ENCODE measurements at regions not wholly inside any gene's neighbourhood (a gene's known extent, or its start where the extent isn't known, plus 50 kb on each side); places are given as distances from the start of the nearest gene placed in this dataset.

DNA sequence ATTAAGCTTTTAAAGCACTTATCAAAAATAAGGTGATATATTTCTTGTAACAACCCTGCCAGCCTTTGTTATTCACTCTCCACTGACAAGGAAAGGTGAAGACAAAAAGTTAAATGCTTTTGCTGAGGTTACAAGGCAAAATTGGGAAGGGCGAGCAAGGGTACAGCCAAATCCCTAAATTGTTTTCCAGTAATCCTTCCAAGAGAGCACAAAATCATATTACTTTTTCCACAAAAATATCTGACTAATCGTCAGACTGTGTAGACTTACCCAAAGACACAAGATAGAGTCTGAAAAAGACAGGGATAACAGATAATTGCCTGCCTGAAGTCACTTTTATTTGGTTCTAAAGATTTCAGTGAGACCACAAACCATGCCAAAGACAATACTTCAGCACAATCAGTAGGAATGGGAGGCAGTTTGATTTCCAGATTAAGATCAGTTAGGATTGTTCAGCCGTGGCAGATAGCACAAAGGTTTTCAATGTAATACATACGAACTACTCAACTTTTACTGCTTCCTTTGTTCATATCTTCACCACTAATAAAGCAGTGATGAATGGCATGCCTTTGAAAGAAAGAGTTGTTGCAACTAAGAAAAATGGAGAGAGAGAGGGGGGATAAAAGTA is 383.8 kb upstream of the TUSC1 start:
- Histone ChIP-seq H3K36me3 (ENCODE audit: control insufficient read depth in 3 of 3, insufficient read depth in 3 of 3, low read length in 3 of 3) (no peaks in the 10 kb centered on the region), H3K27ac (ENCODE audit: low read depth, low read length) (no peak overlapping the region), H3K27me3 (ENCODE audit: control insufficient read depth in 3 of 3, insufficient read depth in 3 of 3, low read length in 3 of 3) (no peaks in the 10 kb centered on the region), H3K4me3 (ENCODE audit: low read length in 3 of 3) (no peak overlapping the region), H3K9ac (ENCODE audit: low read depth in 1 of 3, low read length in 3 of 3) (no peak overlapping the region), H3K4me1 (ENCODE audit: control insufficient read depth in 3 of 3, insufficient read depth in 3 of 3, low read length in 3 of 3) (no peaks in the 10 kb centered on the region), H3K9me3 (ENCODE audit: control insufficient read depth in 3 of 3, low read length in 3 of 3) (no peaks in the 10 kb centered on the region)

DNA sequence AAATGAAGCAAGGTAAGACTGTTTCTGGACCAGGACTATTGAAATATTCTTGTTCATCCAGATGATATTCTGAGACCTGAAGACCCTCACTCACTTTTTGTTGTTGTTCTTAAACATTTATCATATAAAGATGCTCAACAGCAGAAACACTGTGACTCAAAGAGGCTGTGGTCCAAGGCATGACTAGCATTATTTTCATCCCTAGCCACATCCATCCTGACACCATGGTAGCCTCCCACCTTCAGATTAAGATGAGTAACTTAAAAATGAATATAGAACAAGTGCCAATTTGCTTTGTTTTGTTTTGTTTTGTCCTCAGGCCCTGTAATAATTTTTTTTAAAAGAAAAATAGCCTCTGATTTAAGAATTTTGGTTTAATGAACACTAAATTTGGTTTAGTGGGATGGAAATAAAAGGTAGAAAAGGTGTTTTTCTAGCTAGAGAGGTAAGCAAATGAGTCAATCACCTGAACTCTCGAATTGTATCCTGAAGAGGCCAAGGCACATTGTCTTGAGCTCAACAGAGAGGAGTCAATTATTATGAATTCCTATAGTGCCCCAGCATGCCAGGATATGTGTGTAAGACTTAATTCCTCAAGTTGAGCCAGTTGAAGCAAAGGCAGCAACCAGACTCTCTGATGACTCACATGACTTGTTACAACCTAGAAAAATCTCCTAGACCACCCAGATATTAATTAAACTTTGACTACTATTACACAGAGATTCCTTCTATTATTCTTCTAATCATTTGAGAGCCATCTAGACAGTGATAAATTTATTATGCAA is 380.1 kb upstream of the TUSC1 start:
- Histone ChIP-seq H3K9ac (ENCODE audit: low read depth in 1 of 3, low read length in 3 of 3) (no peak overlapping the region), H3K9me3 (ENCODE audit: control insufficient read depth in 3 of 3, low read length in 3 of 3) (no peaks in the 10 kb centered on the region), H3K27me3 (ENCODE audit: control insufficient read depth in 3 of 3, insufficient read depth in 3 of 3, low read length in 3 of 3) (no peaks in the 10 kb centered on the region), H3K4me1 (ENCODE audit: control insufficient read depth in 3 of 3, insufficient read depth in 3 of 3, low read length in 3 of 3) (no peaks in the 10 kb centered on the region), H3K36me3 (ENCODE audit: control insufficient read depth in 3 of 3, insufficient read depth in 3 of 3, low read length in 3 of 3) (no peaks in the 10 kb centered on the region), H3K27ac (ENCODE audit: low read depth, low read length) (no peak overlapping the region), H3K4me3 (ENCODE audit: low read length in 3 of 3) (no peak overlapping the region)

DNA sequence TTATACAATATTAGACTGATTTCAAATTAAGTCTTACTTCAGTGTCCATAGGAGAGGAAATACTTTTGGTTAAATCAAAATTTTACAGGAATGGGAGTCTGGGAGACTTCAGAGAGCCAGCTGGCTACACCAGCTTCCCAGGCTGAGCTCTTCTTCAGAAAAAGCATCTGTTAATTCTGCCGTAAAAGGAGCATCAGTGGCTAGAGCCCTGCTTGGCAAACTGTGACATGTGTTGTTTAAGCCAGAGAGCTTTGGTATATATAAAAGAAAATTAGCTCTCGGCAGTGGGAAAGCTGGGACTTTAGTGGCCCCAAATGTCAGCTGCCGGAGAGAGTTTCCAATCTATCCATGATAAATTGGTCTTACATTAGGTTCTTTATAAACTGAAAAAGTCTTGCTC is 378.8 kb upstream of the TUSC1 start:
- no peak overlapping the region for H3K9ac ChIP-seq (ENCODE audit: low read depth in 1 of 3, low read length in 3 of 3)
- H3K4me1 ChIP-seq (ENCODE audit: control insufficient read depth in 3 of 3, insufficient read depth in 3 of 3, low read length in 3 of 3) = no peaks in the 10 kb centered on the region
- H3K27me3 ChIP-seq (ENCODE audit: control insufficient read depth in 3 of 3, insufficient read depth in 3 of 3, low read length in 3 of 3) = no peaks in the 10 kb centered on the region
- no peak overlapping the region for H3K4me3 ChIP-seq (ENCODE audit: low read length in 3 of 3)
- H3K9me3 ChIP-seq (ENCODE audit: control insufficient read depth in 3 of 3, low read length in 3 of 3) = no peaks in the 10 kb centered on the region
- no peaks in the 10 kb centered on the region for H3K36me3 ChIP-seq (ENCODE audit: control insufficient read depth in 3 of 3, insufficient read depth in 3 of 3, low read length in 3 of 3)
- no peak overlapping the region for H3K27ac ChIP-seq (ENCODE audit: low read depth, low read length)

DNA sequence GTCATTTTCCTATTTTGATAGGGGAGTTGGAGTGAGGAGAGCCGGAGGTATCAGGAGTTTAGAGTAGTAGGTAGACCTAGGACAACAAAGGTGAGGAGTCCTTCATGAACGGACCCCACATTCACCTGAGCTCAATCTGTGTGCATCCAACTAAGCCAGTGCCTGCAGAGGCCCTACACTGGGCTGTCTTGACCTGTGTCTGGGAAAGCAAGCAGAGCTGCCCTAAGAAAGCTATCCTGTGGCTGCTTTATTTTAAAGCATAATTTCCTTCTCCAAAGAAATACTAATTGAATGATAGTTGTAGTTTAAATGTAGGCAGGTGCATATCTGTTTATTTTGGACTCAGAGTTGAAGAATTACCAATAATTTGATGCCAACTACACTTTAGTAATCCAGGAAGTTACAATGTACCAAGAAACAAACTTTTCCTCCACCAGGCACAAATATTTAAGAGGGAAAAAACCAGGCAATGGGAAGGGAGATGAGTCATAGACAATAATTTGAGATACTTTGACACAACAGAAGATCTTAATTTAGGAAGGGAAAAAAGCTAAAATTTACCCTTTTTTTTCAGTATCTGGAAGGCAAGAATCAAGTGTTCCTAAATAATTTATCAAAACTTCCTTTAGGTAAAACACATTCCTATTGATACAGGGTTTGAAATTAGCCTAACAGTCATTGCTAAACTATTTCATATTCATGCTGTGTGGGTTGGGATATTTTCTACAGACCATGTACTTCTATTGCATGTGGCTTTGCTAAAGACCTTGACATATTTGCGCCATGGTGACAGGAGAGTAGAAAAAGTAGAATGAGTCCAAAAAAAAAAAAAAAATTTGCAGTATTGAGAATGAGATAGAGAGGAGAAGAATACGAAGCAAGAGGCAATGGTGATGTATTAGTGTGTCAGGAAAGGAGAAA is 376.6 kb upstream of the TUSC1 start:
- Histone ChIP-seq H3K9ac (ENCODE audit: low read depth in 1 of 3, low read length in 3 of 3) (no peak overlapping the region), H3K4me1 (ENCODE audit: control insufficient read depth in 3 of 3, insufficient read depth in 3 of 3, low read length in 3 of 3) (no peaks in the 10 kb centered on the region), H3K36me3 (ENCODE audit: control insufficient read depth in 3 of 3, insufficient read depth in 3 of 3, low read length in 3 of 3) (no peaks in the 10 kb centered on the region), H3K27me3 (ENCODE audit: control insufficient read depth in 3 of 3, insufficient read depth in 3 of 3, low read length in 3 of 3) (no peaks in the 10 kb centered on the region), H3K27ac (ENCODE audit: low read depth, low read length) (no peak overlapping the region), H3K9me3 (ENCODE audit: control insufficient read depth in 3 of 3, low read length in 3 of 3) (no peaks in the 10 kb centered on the region), H3K4me3 (ENCODE audit: low read length in 3 of 3) (no peak overlapping the region)

DNA sequence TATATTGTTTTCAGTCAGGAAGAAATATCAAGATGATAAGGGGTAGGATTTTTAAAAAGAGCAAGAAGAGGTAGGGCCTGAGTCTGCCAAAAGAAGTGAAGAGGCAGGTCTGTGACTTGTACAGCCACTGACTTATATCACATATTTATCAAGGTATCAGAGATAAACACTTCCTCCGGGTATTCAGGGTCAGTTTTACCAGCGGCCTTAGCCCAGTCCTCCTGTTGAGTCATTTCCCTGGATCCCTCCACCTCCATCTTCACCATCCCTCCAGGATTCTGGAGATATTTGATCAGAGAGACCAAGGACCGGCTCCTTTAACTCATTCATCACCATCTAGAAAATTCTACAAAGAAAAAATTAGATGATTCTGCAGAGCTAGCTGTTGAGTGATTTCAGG is 375.7 kb upstream of the TUSC1 start:
- Histone ChIP-seq H3K4me1 (ENCODE audit: control insufficient read depth in 3 of 3, insufficient read depth in 3 of 3, low read length in 3 of 3) (no peaks in the 10 kb centered on the region), H3K9me3 (ENCODE audit: control insufficient read depth in 3 of 3, low read length in 3 of 3) (no peaks in the 10 kb centered on the region), H3K36me3 (ENCODE audit: control insufficient read depth in 3 of 3, insufficient read depth in 3 of 3, low read length in 3 of 3) (no peaks in the 10 kb centered on the region), H3K27ac (ENCODE audit: low read depth, low read length) (no peak overlapping the region), H3K27me3 (ENCODE audit: control insufficient read depth in 3 of 3, insufficient read depth in 3 of 3, low read length in 3 of 3) (no peaks in the 10 kb centered on the region), H3K4me3 (ENCODE audit: low read length in 3 of 3) (no peak overlapping the region), H3K9ac (ENCODE audit: low read depth in 1 of 3, low read length in 3 of 3) (no peak overlapping the region)

DNA sequence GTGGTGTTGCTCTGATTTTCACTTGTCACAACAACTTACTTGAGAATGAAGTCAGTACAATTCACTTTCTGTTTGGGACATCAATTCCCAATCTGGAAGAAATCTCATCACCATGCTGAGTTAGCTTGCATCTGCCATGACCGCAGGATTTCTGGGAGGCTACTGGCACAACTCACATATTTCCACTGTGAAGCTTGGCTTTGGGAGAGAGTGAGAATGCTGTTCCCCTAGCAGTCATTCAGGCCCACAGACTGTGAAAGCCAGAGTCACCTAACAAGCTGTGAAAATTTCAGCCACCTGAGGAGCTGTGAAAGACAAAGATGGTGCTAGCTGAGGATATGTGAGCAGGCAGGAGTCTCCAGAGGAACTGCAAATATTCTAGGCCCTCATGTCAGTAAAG is 365.2 kb upstream of the TUSC1 start:
- Histone ChIP-seq H3K4me3 (ENCODE audit: low read length in 3 of 3) (no peak overlapping the region), H3K9ac (ENCODE audit: low read depth in 1 of 3, low read length in 3 of 3) (no peak overlapping the region)

DNA sequence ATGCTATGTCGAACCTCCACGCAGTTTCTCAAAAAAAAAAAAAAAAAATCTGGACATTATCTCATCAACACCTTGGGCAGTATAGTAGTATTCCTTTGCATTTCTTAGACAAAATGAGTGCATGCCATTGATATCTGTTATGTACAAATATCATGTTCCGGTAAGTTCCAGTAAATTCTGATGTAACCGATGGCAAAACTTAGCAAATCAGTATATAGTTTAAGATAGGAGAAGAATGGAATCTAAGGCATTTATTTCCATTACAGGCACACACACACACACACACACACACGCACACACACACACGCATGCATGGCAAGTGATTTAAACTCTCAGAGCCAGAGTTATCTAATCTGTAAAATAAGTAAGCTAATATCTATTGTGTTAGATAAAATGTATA is 356.5 kb upstream of the TUSC1 start:
- H3K27ac ChIP-seq (ENCODE audit: low read depth, low read length) = no peak overlapping the region
- no peaks in the 10 kb centered on the region for H3K4me1 ChIP-seq (ENCODE audit: control insufficient read depth in 3 of 3, insufficient read depth in 3 of 3, low read length in 3 of 3)
- H3K9me3 ChIP-seq (ENCODE audit: control insufficient read depth in 3 of 3, low read length in 3 of 3) = no peaks in the 10 kb centered on the region
- H3K9ac ChIP-seq (ENCODE audit: low read depth in 1 of 3, low read length in 3 of 3) = no peak overlapping the region
- H3K4me3 ChIP-seq (ENCODE audit: low read length in 3 of 3) = no peak overlapping the region
- H3K27me3 ChIP-seq (ENCODE audit: control insufficient read depth in 3 of 3, insufficient read depth in 3 of 3, low read length in 3 of 3) = no peaks in the 10 kb centered on the region
- no peaks in the 10 kb centered on the region for H3K36me3 ChIP-seq (ENCODE audit: control insufficient read depth in 3 of 3, insufficient read depth in 3 of 3, low read length in 3 of 3)

More for the DNA sequence above, 365.2 kb upstream of the TUSC1 start:
- H3K9me3 ChIP-seq (ENCODE audit: control insufficient read depth in 3 of 3, low read length in 3 of 3) = no peaks in the 10 kb centered on the region
- no peaks in the 10 kb centered on the region for H3K36me3 ChIP-seq (ENCODE audit: control insufficient read depth in 3 of 3, insufficient read depth in 3 of 3, low read length in 3 of 3)
- H3K27me3 ChIP-seq (ENCODE audit: control insufficient read depth in 3 of 3, insufficient read depth in 3 of 3, low read length in 3 of 3) = no peaks in the 10 kb centered on the region
- no peak overlapping the region for H3K27ac ChIP-seq (ENCODE audit: low read depth, low read length)
- no peaks in the 10 kb centered on the region for H3K4me1 ChIP-seq (ENCODE audit: control insufficient read depth in 3 of 3, insufficient read depth in 3 of 3, low read length in 3 of 3)

DNA sequence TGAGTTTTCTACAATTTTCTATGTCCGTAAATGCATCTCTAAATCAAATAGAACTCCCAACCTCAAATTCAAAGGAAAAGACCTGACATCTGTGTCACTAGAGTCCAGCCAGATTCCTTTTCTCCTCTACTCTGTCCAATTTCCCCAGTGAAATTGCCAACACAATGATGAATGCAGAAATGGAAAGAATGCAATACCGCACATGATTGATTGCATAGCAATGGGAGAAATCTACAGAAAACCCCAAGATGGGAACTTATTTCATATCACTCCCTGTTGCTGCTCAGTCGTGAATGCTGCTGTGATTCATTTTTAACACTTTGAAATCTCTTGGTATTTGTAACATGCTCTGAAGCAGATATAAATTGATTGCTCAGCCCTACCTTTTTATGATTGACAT is 355.1 kb upstream of the TUSC1 start:
- Histone ChIP-seq H3K9ac (ENCODE audit: low read depth in 1 of 3, low read length in 3 of 3) (no peak overlapping the region), H3K27ac (ENCODE audit: low read depth, low read length) (no peak overlapping the region), H3K36me3 (ENCODE audit: control insufficient read depth in 3 of 3, insufficient read depth in 3 of 3, low read length in 3 of 3) (no peaks in the 10 kb centered on the region), H3K4me3 (ENCODE audit: low read length in 3 of 3) (no peak overlapping the region), H3K27me3 (ENCODE audit: control insufficient read depth in 3 of 3, insufficient read depth in 3 of 3, low read length in 3 of 3) (no peaks in the 10 kb centered on the region), H3K9me3 (ENCODE audit: control insufficient read depth in 3 of 3, low read length in 3 of 3) (no peaks in the 10 kb centered on the region), H3K4me1 (ENCODE audit: control insufficient read depth in 3 of 3, insufficient read depth in 3 of 3, low read length in 3 of 3) (no peaks in the 10 kb centered on the region)

DNA sequence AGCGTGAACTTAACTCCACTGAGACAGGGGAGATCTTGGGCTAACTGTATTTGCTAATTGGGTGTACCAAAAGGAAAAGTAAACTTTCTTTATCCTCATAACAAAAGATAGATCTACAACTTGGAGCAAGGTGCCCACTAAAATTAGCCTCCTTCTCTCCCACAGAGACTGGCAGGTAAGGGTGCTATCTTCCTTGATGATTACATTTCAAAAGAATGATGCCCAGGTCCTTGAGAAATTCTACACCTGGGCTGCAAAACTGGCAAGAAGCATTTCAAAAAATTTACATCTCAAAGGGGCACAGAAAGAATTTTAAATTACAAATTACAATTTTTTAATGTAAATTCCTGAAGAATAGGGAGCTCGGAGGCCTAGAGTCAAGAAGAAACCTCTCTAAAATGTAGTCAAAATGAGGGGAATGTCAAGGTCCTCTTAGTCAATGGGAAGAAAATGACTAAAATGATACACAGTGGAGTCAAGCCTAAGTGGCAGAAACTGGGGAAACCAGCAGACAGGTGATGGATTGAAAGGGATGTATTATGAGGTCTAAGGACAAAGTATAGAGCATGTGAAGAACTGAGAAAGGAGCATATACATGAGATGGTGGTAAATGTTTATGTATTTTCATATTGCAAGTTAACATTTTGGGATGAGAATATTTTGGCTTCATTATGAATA is 348.3 kb upstream of the TUSC1 start:
- Histone ChIP-seq H3K36me3 (ENCODE audit: control insufficient read depth in 3 of 3, insufficient read depth in 3 of 3, low read length in 3 of 3) (no peaks in the 10 kb centered on the region), H3K27me3 (ENCODE audit: control insufficient read depth in 3 of 3, insufficient read depth in 3 of 3, low read length in 3 of 3) (no peaks in the 10 kb centered on the region), H3K4me1 (ENCODE audit: control insufficient read depth in 3 of 3, insufficient read depth in 3 of 3, low read length in 3 of 3) (no peaks in the 10 kb centered on the region), H3K4me3 (ENCODE audit: low read length in 3 of 3) (no peak overlapping the region), H3K27ac (ENCODE audit: low read depth, low read length) (no peak overlapping the region), H3K9me3 (ENCODE audit: control insufficient read depth in 3 of 3, low read length in 3 of 3) (no peaks in the 10 kb centered on the region), H3K9ac (ENCODE audit: low read depth in 1 of 3, low read length in 3 of 3) (no peak overlapping the region)

Measured in skeletal muscle tissue (tissue), 3 donors.